GM10266 (cell line): ENCODE measurements at regions not wholly inside any gene's neighbourhood (a gene's known extent, or its start where the extent isn't known, plus 50 kb on each side); places are given as distances from the start of the nearest gene placed in this dataset.

Experiments
- DNase-seq: peaks from one replicate; pipeline ENCODE4 v3.0.0; 2012; ENCODE audit errors: extremely low spot score
- TF ChIP-seq, protein P1 (sequence below): IDR thresholded peaks from 2 replicates; pipeline ENCODE4 v1.5.1; 2012; ENCODE audit warnings: mild to moderate bottlenecking, low read depth; ENCODE audit not compliant: control insufficient read depth, insufficient read depth; ENCODE audit errors: missing control alignments

DNA sequence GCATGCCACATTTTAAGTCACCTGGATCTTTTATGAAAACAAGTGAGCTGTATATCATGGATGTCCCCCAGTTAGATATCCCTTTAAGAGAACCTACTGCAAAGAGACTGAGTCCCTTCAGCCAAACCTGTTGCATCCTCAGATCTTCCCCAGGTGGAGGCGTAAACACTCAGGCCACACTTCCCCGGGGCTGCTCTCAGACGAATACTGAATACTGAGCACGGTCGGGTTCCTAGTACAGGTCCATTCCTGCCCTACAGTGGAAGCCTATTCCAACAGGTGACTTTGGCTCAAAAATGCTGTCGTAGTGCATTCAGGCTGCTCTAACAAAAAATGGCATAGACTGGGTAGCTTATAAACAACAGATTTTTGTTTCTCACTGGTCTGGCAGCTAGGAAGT, 320.2 kb upstream of the CLNK start:
- DNase-seq: no peak
- TF ChIP-seq, protein P1, sequence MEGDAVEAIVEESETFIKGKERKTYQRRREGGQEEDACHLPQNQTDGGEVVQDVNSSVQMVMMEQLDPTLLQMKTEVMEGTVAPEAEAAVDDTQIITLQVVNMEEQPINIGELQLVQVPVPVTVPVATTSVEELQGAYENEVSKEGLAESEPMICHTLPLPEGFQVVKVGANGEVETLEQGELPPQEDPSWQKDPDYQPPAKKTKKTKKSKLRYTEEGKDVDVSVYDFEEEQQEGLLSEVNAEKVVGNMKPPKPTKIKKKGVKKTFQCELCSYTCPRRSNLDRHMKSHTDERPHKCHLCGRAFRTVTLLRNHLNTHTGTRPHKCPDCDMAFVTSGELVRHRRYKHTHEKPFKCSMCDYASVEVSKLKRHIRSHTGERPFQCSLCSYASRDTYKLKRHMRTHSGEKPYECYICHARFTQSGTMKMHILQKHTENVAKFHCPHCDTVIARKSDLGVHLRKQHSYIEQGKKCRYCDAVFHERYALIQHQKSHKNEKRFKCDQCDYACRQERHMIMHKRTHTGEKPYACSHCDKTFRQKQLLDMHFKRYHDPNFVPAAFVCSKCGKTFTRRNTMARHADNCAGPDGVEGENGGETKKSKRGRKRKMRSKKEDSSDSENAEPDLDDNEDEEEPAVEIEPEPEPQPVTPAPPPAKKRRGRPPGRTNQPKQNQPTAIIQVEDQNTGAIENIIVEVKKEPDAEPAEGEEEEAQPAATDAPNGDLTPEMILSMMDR: no peak

DNA sequence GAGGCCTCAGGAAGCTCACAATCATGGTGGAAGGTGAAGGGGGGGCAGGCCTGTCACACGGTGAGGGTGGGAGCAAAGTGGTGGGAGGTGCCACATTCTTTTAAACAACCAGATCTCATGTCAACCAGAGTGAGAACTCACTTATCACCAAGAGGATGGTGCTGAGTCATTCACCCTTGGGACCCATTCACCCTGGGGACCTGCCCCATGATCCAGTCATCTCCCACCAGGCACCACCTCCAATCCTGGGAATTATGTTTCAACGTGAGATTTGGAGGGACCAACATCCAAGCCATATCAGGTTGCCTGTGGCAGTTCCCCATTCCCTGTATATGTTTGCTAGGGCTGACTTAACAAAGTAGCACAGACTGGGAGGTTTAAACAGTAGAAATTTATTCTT, 318.4 kb upstream of the CLNK start:
- DNase-seq: no peak
- TF ChIP-seq, protein P1: no peak

DNA sequence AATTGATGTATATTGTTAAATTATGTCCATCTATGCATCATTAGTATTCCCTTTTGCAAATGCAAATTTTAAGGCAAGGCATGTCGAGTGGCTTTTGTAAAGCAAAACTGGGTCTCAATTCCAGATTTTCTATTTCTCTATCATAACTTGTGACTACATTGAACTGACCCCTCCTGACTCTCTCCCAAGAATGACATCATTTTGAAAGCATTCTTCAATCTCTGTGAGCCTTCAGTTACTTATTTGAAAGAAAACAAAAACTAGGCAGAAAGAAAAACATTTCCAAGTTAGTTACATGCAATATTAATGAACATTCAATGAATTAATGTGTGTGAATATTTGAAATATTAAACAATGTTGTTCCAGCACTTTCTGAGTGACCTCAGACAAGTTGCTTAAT, 314.3 kb upstream of the CLNK start:
- no peak for DNase-seq
- TF ChIP-seq, protein P1: no peak

DNA sequence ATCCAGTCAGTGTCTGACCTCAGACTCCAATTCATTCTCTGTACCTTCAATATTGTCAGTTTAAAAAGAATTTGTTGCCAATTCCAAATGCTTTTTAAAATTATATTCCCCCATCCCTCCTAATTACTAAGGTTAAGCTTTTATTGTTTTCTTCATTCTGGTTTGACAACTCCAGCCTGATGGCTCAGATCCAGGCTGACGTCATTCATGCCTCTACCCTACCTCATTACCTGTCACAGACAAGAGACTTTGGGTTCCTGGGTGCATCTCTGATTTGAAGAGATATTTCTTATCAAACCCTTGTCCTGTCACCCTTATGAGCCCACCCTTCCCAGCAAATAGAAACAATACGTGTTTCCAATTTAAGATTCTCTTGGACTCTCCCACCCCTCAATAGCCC, 300.2 kb upstream of the CLNK start:
- TF ChIP-seq, protein P1: no peak
- DNase-seq: no peak

DNA sequence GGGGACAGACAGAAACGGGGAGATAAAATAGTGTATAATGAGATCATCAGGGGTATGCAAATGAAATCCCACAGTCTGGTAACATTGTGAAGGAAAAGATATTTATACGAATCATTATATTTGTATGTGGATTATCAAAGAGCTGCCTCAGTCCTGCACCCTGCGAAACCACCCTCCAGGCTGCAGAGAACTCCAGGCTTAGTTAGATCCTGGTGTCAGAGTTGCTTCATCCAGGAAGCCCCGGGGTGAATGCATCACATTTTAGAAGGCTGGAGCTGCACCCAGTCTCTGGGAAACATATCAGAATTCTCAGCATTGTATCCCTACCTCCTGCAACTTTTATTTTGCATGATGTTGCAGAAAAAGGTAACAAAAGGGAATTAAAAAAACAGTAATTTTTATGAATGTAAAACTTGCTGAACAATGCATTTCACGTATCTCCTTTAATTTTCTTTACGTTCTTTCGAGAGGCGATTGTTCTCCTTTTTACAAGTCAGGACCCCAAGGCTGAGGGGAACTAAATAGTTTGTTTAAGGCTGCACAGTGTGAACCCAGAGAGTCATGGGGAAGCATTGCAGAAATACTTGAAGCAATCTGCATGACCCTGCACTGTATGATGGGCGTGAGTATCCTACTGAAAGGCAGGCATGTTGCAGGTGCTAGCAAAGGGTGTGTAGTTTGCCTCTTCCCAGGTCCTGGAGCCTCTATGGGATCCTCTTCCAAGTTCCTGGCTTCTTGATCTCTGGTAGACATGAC, 299.5 kb upstream of the CLNK start:
- TF ChIP-seq, protein P1: no peak
- no peak for DNase-seq

DNA sequence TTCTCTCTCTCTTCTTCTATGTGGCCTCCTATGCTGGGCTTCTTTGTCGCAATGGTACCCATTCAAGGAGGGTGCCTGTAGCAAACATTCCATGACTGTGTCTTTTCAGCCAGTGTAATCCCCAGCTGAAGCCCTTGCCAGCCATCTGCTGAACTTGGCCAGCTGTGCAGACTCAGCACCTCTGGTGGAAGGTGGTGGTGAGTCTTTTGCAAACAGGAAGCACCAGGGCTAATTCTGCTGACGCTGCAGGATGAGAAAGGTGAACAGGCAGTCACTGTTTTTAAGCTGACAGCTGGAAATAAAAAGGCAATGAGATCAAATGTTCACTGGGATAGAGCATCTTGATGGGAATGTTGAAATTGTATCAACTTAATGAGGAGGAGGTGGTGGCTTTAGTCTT, 298.7 kb upstream of the CLNK start:
- no peak for DNase-seq
- TF ChIP-seq, protein P1: no peak

DNA sequence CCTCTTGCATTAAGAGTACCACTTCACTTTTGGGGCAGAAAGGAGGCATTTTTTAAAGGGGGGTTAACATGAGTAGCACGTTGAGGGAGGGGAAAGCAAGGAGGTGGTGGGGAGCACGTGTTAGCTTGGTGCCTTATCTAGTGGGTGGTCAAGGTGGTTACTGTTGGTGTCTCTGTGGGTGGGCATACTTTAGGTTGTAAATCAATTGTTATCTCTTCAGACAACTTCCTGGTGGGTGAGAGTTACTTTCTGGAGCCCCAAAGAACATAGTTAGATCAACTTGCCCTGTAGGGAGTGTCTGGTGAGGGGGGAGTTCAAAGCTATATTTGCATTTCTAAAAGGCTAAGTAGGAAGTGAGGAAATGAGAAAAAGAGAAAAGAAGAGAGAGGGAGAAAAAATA, 297.7 kb upstream of the CLNK start:
- DNase-seq: no peak
- TF ChIP-seq, protein P1: no peak
